Esophagus muscularis mucosa (tissue), 4 donors: ENCODE measurements at regions not wholly inside any gene's neighbourhood (a gene's known extent, or its start where the extent isn't known, plus 50 kb on each side); places are given as distances from the start of the nearest gene placed in this dataset.

Experiments
- DNase-seq: peaks from one replicate; pipeline ENCODE4 v3.0.0-alpha.2; 2017; ENCODE audit errors: extremely low spot score
- H3K27ac ChIP-seq, 4 donors: fragments of 200-600 bp; sonication (generic); replicated peaks in 1 of 4; 1 replicate in 3 of 4; 2 replicates in 1 of 4; pipeline ENCODE4 v1.5.1; 2016 to 2019; ENCODE audit warnings: mild to moderate bottlenecking in 1 of 4
- H3K27me3 ChIP-seq, 4 donors: fragments of 200-600 bp; sonication (generic); one replicate each; pipeline versions ENCODE4 v1.5.1 to v1.6.0; 2016 to 2019
- H3K36me3 ChIP-seq, 4 donors: fragments of 200-600 bp; sonication (generic); one replicate each; pipeline ENCODE4 v1.5.1; 2016 to 2019
- H3K4me1 ChIP-seq, 4 donors: fragments of 200-600 bp; sonication (generic); one replicate each; pipeline ENCODE4 v1.5.1; 2016 to 2019
- H3K4me3 ChIP-seq, 4 donors: fragments of 200-600 bp; sonication (generic); 1 replicate in 2 of 4; 2 replicates in 2 of 4; pipeline ENCODE4 v1.5.1; 2016 to 2019; ENCODE audit warnings: mild to moderate bottlenecking in 4 of 4, moderate library complexity in 1 of 4
- H3K9me3 ChIP-seq, 4 donors: fragments of 200-600 bp; sonication (generic); 1 replicate in 3 of 4; 2 replicates in 1 of 4; pipeline ENCODE4 v1.5.1; 2016 to 2019
- EP300 ChIP-seq: sonication (generic); formaldehyde crosslinking; IDR thresholded peaks from one replicate; pipeline ENCODE4 v1.6.1; 2017; ENCODE audit warnings: antibody characterized with exemption
- POLR2A ChIP-seq: fragments of 450-650 bp; IDR thresholded peaks from one replicate; pipeline ENCODE4 v1.6.1; 2017; ENCODE audit warnings: antibody characterized with exemption, moderate library complexity, mild to moderate bottlenecking, low read depth
- POLR2AphosphoS5 ChIP-seq, 2 donors: sonication (generic); formaldehyde crosslinking; IDR thresholded peaks; one replicate each; pipeline ENCODE4 v1.6.1; 2017; ENCODE audit warnings: antibody characterized with exemption in 2 of 2
- WGBS: methylation state at CpG from one replicate; pipeline ENCODE4 v1.1.5; 2018; 5-methylcytosine and 5-hydroxymethylcytosine counted together
- intact Hi-C: fragments of 100-400 bp; cut with DNase I; formaldehyde crosslinking; loops from one replicate; pipeline ENCODE4 v1.15.1; 2023
- TF ChIP-seq, protein P1 (sequence below), 3 experiments: fragments of 200-600 bp in 2 of 3; fragments of 450-650 bp in 1 of 3; sonication (generic) in 2 of 3; IDR thresholded peaks; one replicate each; pipeline ENCODE4 v1.5.1; 2017 to 2019; ENCODE audit warnings: antibody characterized with exemption in 3 of 3, mild to moderate bottlenecking in 2 of 3, moderate library complexity in 1 of 3

- 80% methylated on average over 1 of the region's 1 CpG for WGBS
- DNase-seq = no peak
- intact Hi-C loops = no loop called here
- H3K27ac ChIP-seq = no peak overlapping the region
- no peaks in the 10 kb centered on the region for H3K27me3 ChIP-seq
- no peaks in the 10 kb centered on the region for H3K36me3 ChIP-seq
- no peaks in the 10 kb centered on the region for H3K4me1 ChIP-seq
- no peaks in the 10 kb centered on the region for H3K9me3 ChIP-seq
- no peak overlapping the region for H3K4me3 ChIP-seq
- TF ChIP-seq POLR2A (no peak), POLR2AphosphoS5 (IDR thresholded peaks at IDR 0.05) (no peak), EP300 (no peak)
- TF ChIP-seq, protein P1, sequence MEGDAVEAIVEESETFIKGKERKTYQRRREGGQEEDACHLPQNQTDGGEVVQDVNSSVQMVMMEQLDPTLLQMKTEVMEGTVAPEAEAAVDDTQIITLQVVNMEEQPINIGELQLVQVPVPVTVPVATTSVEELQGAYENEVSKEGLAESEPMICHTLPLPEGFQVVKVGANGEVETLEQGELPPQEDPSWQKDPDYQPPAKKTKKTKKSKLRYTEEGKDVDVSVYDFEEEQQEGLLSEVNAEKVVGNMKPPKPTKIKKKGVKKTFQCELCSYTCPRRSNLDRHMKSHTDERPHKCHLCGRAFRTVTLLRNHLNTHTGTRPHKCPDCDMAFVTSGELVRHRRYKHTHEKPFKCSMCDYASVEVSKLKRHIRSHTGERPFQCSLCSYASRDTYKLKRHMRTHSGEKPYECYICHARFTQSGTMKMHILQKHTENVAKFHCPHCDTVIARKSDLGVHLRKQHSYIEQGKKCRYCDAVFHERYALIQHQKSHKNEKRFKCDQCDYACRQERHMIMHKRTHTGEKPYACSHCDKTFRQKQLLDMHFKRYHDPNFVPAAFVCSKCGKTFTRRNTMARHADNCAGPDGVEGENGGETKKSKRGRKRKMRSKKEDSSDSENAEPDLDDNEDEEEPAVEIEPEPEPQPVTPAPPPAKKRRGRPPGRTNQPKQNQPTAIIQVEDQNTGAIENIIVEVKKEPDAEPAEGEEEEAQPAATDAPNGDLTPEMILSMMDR (IDR thresholded peaks at IDR 0.05) = no peak
Measured at GRCh38 chr7:17211307-17211836, 87.1 kb upstream of the AHR start.

- TF ChIP-seq EP300 (no peak), POLR2A (no peak), POLR2AphosphoS5 (IDR thresholded peaks at IDR 0.05) (no peak)
- TF ChIP-seq, protein P1 (IDR thresholded peaks at IDR 0.05) = no peak
- H3K4me1 ChIP-seq = no peaks in the 10 kb centered on the region
- no peaks in the 10 kb centered on the region for H3K27me3 ChIP-seq
- no peak for DNase-seq
- intact Hi-C loops = no loop called here
- H3K9me3 ChIP-seq = no peaks in the 10 kb centered on the region
- H3K27ac ChIP-seq = no peak overlapping the region
- H3K4me3 ChIP-seq = no peak overlapping the region
- H3K36me3 ChIP-seq = no peaks in the 10 kb centered on the region
Measured at GRCh38 chr7:17212188-17212587, 86.3 kb upstream of the AHR start.

- no peak for DNase-seq
- Histone ChIP-seq H3K36me3 (no peaks in the 10 kb centered on the region), H3K27me3 (no peaks in the 10 kb centered on the region), H3K4me3 (no peak overlapping the region), H3K27ac (no peak overlapping the region), H3K4me1 (no peaks in the 10 kb centered on the region), H3K9me3 (no peaks in the 10 kb centered on the region)
- TF ChIP-seq POLR2A = no peak
- no peak for TF ChIP-seq POLR2AphosphoS5 (IDR thresholded peaks at IDR 0.05)
- no peak for TF ChIP-seq EP300
- TF ChIP-seq, protein P1 (IDR thresholded peaks at IDR 0.05) = no peak
- WGBS = 76% methylated on average over 2 of the region's 2 CpGs
- intact Hi-C loops = no loop called here
Measured at GRCh38 chr7:17227766-17228490, 70.5 kb upstream of the AHR start.

DNA sequence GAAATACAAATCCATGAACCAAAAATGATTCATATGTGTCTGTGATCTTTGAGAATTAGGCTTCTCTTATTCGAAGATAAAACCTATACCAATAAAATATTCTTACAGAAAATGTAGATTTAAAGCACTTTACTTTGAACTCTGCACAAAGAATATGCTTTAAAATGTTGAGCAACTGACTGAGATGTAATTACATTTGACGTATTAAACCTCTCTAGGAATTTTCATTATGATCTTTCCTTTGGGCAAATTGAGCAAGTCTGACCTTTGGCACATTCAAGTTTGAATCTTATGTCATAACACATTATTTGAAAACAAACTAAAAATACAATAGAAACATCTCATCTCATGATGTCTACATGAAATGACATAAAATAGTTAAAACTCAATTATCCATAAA, 69.2 kb upstream of the AHR start:
- Histone ChIP-seq H3K4me1 (no peaks in the 10 kb centered on the region), H3K27me3 (no peaks in the 10 kb centered on the region), H3K4me3 (no peak overlapping the region), H3K36me3 (no peaks in the 10 kb centered on the region), H3K9me3 (no peaks in the 10 kb centered on the region), H3K27ac (no peak overlapping the region)
- DNase-seq = no peak
- WGBS = 82% methylated on average over 2 of the region's 2 CpGs
- intact Hi-C loops = no loop called here
- no peak for TF ChIP-seq POLR2AphosphoS5 (IDR thresholded peaks at IDR 0.05)
- TF ChIP-seq, protein P1 (IDR thresholded peaks at IDR 0.05) = no peak
- TF ChIP-seq POLR2A = no peak
- no peak for TF ChIP-seq EP300
